H7 (cell line): ENCODE measurements at regions not wholly inside any gene's neighbourhood (a gene's known extent, or its start where the extent isn't known, plus 50 kb on each side); places are given as distances from the start of the nearest gene placed in this dataset.
A peak's percentile ranks its signal among the peaks of the same experiment; 100 is the strongest.

Experiments
- DNase-seq: peaks from one replicate; pipeline ENCODE4 v3.0.0; 2012
- H3K27me3 ChIP-seq: 2 replicates; pipeline ENCODE4 v1.6.0; 2011; ENCODE audit warnings: mild to moderate bottlenecking, low read length; ENCODE audit not compliant: control insufficient read depth, insufficient read depth
- H3K36me3 ChIP-seq: replicated peaks from 2 replicates; pipeline ENCODE4 v1.5.1; 2011; ENCODE audit warnings: low read length; ENCODE audit not compliant: control insufficient read depth, insufficient read depth
- H3K4me3 ChIP-seq: 2 replicates; pipeline ENCODE4 v1.5.1; 2011; ENCODE audit warnings: low read depth, mild to moderate bottlenecking, control low read depth, low read length, moderate library complexity; ENCODE audit not compliant: insufficient read depth

- Histone ChIP-seq H3K36me3 (no peaks in the 10 kb centered on the region), H3K27me3 (no peaks in the 10 kb centered on the region), H3K4me3 (no peak overlapping the region)
- no peak for DNase-seq
Measured at GRCh38 chr6:147911057-147911456, 402.6 kb downstream of the SAMD5 start.

DNA sequence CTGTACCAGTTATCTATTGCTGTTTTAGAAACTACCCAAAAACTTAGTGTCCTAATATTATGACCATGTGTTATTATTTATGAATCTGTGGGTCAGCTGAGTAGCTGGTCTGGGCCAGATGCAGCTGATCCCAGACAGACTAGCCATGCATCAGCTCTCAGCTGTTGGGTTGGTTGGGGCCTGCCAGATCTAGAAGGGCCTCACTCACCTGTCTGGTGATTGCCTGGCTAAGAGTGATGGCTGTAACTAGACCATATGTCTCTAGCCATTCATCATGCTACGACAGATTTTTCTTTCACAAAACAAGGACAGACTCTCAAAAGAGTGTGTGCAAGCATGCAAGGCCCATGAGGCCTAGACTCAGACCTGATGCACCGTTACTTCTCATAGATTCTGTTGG, 403.2 kb downstream of the SAMD5 start:
- DNase-seq = no peak
- Histone ChIP-seq H3K36me3 (no peaks in the 10 kb centered on the region), H3K4me3 (no peak overlapping the region), H3K27me3 (no peaks in the 10 kb centered on the region)

DNA sequence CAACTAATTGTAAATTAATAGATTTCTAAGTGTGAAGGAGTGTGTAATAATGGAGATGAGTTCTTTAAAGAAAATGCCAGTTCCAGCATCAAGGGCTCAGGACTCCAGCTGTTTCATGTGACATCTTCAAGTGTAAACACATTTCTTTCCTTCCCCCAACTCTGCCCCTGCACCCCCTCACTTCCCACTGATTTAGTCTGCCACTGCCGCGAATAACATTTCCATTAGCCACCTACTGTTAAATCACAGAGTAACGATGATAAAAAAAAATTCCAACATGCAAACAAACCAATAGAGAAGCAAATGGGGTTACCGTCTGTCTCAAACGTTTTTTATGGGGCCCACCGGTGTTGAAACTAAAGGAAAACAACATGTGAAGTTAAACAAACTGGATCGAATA, 414.3 kb downstream of the SAMD5 start:
- Histone ChIP-seq H3K36me3 (no peaks in the 10 kb centered on the region), H3K4me3 (no peak overlapping the region), H3K27me3 (no peaks in the 10 kb centered on the region)
- DNase-seq = no peak

GRCh38 chr6:147924598-147924997, 416.1 kb downstream of the SAMD5 start:
- Histone ChIP-seq H3K36me3 (no peaks in the 10 kb centered on the region), H3K27me3 (no peaks in the 10 kb centered on the region), H3K4me3 (no peak overlapping the region)
- DNase-seq = no peak

DNA sequence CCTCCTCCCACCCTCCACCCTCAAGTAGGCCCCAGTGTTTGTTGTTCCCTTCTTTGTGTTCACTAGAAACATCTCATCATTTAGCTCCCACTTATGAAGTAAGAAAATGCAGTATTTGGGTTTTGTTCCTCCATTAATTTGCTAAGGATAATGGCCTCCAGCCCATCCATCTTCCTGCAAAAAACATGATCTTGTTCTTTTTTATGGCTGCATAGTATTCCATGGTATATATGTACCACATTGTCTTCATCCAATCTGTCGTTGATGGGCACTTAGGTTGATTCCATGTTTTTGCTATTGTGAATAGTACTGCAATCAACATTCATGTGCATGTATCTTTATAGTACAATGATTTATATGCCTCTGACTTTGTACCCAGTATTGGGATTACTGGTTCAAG, 416.8 kb upstream of the SASH1 start:
- no peaks in the 10 kb centered on the region for H3K36me3 ChIP-seq
- H3K4me3 ChIP-seq = no peak overlapping the region
- DNase-seq = no peak
- H3K27me3 ChIP-seq = no peaks in the 10 kb centered on the region

GRCh38 chr6:147930745-147931144, 411.9 kb upstream of the SASH1 start:
- no peaks in the 10 kb centered on the region for H3K36me3 ChIP-seq

GRCh38 chr6:147933224-147933623, 409.4 kb upstream of the SASH1 start:
- H3K4me3 ChIP-seq = no peak overlapping the region
- H3K36me3 ChIP-seq = no peaks in the 10 kb centered on the region
- no peaks in the 10 kb centered on the region; the same call in 1 of the 2 replicates for H3K27me3 ChIP-seq
- no peak for DNase-seq

More at GRCh38 chr6:147930745-147931144, 411.9 kb upstream of the SASH1 start:
- Histone ChIP-seq H3K4me3 (no peak overlapping the region), H3K27me3 (no peaks in the 10 kb centered on the region; the same call in 1 of the 2 replicates)
- no peak for DNase-seq

- Histone ChIP-seq H3K27me3 (no peaks in the 10 kb centered on the region; the same call in 1 of the 2 replicates), H3K36me3 (no peaks in the 10 kb centered on the region), H3K4me3 (no peak overlapping the region)
- no peak for DNase-seq
Measured at GRCh38 chr6:147935656-147936055, 407.0 kb upstream of the SASH1 start.

DNA sequence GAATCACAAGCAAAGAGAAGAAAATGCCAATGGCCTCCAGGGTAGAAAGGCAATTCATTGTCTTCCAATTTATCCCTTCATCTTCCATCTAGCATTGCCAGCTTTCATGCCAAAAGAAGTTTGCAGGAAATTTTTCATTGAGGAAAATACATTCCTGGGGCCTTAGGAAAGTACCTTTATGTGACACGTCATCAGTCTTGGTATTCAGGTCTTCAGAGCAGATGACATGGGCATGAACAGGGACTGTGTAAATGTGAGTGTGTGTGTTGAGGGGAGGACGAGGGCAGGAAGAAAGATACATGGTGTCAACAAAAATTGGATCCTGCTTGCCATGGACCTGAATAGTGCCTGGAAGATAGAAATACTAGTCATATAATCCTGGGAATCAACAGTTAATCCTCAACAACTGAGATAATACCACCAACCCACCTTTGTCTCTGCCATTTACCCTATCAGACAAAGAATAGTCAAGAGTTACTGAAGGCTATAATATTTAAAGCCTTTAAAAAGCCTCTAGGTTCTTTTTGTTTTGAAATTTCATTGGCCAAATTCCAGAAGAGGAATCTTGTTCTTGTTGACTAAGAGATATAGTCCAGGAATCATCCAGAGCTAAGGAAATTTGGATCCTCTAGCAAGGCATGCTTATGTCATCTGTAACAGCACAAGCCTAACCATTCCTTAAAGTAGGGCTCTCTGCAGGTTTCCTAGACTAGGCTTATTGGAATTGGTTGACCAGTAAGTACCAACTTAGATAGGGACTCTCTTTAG, 405.8 kb upstream of the SASH1 start:
- no peaks in the 10 kb centered on the region for H3K36me3 ChIP-seq
- DNase-seq = no peak
- H3K4me3 ChIP-seq = no peak overlapping the region
- no peaks in the 10 kb centered on the region; the same call in 1 of the 2 replicates for H3K27me3 ChIP-seq

GRCh38 chr6:147941143-147941542, 401.5 kb upstream of the SASH1 start:
- peak; percentile 8 for DNase-seq
- Histone ChIP-seq H3K27me3 (no peaks in the 10 kb centered on the region), H3K4me3 (no peak overlapping the region), H3K36me3 (no peaks in the 10 kb centered on the region)

DNA sequence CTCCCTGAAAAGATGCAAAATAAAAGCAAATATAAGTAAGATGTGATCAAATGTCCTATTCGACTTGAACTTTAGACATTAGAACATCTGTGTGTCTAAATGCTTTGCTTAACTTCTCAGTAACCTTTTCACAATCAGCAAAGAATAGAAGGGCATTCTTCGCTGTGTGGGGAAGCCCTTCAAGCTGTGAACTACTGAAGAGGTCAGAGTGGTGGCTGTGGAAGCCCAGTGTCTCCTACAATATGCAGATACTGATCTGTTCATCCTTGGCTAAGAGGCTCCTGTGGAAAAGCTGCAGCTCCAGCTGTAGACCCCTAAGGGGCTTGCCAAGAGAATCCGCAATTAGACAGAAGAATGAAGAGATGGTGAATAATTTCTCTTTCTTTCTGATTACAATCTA, 400.3 kb upstream of the SASH1 start:
- Histone ChIP-seq H3K27me3 (no peaks in the 10 kb centered on the region), H3K36me3 (no peaks in the 10 kb centered on the region), H3K4me3 (no peak overlapping the region)
- DNase-seq = no peak

DNA sequence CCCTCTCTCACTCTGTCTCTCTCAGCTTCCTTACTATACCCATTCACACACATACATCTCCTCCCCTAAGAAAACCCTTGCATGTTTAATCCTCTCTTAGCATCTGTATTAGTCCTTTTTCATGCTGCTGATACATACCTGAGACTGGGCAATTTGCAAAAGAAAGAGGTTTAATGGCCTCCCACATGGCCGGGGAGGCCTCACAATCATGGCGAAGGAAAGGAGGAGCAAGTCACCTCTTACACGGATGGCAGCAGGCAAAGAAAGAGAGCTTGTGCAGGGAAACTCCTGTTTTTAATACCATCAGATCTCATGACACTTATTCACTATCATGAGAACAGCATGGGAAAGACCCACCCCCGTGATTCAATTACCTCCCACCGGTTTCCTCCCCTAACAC, 398.5 kb upstream of the SASH1 start:
- Histone ChIP-seq H3K27me3 (no peaks in the 10 kb centered on the region), H3K4me3 (no peak overlapping the region), H3K36me3 (no peaks in the 10 kb centered on the region)
- no peak for DNase-seq

- no peak for DNase-seq
- no peaks in the 10 kb centered on the region for H3K36me3 ChIP-seq
- no peaks in the 10 kb centered on the region for H3K27me3 ChIP-seq
- no peak overlapping the region for H3K4me3 ChIP-seq
Measured at GRCh38 chr6:147947521-147947920, 395.1 kb upstream of the SASH1 start.

DNA sequence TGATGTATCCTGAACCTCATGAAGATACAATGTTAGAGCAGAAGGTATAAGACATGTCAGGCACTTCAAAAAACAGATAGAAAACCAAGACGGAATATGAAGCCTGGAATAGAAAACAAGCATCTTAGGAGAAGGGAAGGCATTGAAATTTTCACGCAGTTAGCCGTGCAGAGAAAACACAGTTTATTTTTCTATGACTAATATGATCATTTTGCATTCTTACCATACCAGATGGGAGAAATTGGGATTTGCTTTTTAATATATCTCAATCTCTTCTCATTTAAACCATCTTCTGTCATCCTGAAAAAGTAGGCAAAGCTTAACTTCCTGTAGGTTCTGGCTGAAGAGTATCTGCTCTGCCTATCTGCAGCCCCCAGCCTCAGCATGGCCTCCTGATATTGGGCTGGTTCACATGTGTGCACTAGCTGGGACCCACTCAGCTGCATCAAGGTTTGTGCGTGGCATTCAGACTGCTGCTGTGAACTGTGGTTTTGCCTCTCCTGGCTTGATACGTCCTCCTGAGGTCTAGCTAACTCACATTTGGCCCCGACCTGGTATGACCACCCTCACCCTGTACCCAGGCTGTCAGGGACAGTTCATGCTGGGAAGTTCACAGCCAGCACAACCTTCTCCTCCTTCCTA, 392.5 kb upstream of the SASH1 start:
- H3K27me3 ChIP-seq = no peaks in the 10 kb centered on the region
- no peak overlapping the region for H3K4me3 ChIP-seq
- no peak for DNase-seq
- no peaks in the 10 kb centered on the region for H3K36me3 ChIP-seq

GRCh38 chr6:147950623-147950987, 392.0 kb upstream of the SASH1 start:
- Histone ChIP-seq H3K4me3 (no peak overlapping the region), H3K36me3 (no peaks in the 10 kb centered on the region), H3K27me3 (no peaks in the 10 kb centered on the region)
- DNase-seq = no peak
